GM12878 (cell line): ENCODE measurements at regions not wholly inside any gene's neighbourhood (a gene's known extent, or its start where the extent isn't known, plus 50 kb on each side); places are given as distances from the start of the nearest gene placed in this dataset.

Experiments
- ATAC-seq: fragments of 200-7000 bp; cut with Tn5 transposase; 3 replicates; pipeline ENCODE4 v1.9.1; 2020; ENCODE audit warnings: mild to moderate bottlenecking, moderate library complexity
- BruUV-seq: library from RNA; stranded (reverse); fragments of 400-500 nt; replicated peaks from 2 replicates; lab custom pipeline; 2021; lab: Mats Ljungman, UMichigan
- CTCF ChIA-PET: fragments of 300-600 bp; sonication (Branson Sonifier 250); formaldehyde crosslinking; extraction: SDS; loops from one replicate; lab custom pipeline; 2021; ENCODE audit warnings: inconsistent platforms; lab: Yijun Ruan, JAX
- POLR2A ChIA-PET: fragments of 350-600 bp; formaldehyde crosslinking; extraction: SDS; loops from one replicate; lab custom pipeline; 2021; ENCODE audit warnings: inconsistent platforms; lab: Charles Lee
- RAD21 ChIA-PET: fragments of 300-600 bp; sonication (Branson Sonifier 250); formaldehyde crosslinking; loops from one replicate; lab custom pipeline; 2023; ENCODE audit warnings: antibody characterized with exemption; ENCODE audit not compliant: unreplicated experiment; lab: Charles Lee
- SMC1A ChIA-PET: fragments of 300-600 bp; sonication (Branson Sonifier 250); formaldehyde crosslinking; loops from one replicate; lab custom pipeline; 2023; ENCODE audit not compliant: unreplicated experiment, uncharacterized antibody; lab: Charles Lee
- DNase-seq: peaks from one replicate; pipeline ENCODE4 v3.0.0-alpha.2; 2011; ENCODE audit warnings: low read depth, low spot score
- FAIRE-seq: peaks from 3 replicates; lab custom pipeline; 2011; peaks lifted over from hg19 to GRCh38; lab: Jason Lieb, UNC
- H2AFZ ChIP-seq: 2 replicates; pipeline ENCODE4 v1.6.0; 2011; ENCODE audit warnings: low read depth, low read length, control low read depth; ENCODE audit not compliant: control insufficient read depth
- H3K27ac ChIP-seq: 2 replicates; pipeline ENCODE4 v1.5.1; 2011; ENCODE audit warnings: control low read depth; ENCODE audit not compliant: control insufficient read depth, insufficient read depth
- H3K27me3 ChIP-seq, 2 experiments: replicated peaks in 1 of 2; 2 replicates each; pipeline versions ENCODE4 v1.6.0 to v1.6.1; 2011; ENCODE audit warnings: low read length in 1 of 2; ENCODE audit not compliant: control insufficient read depth in 2 of 2, insufficient read depth in 2 of 2
- H3K36me3 ChIP-seq, 2 experiments: 2 replicates each; pipeline ENCODE4 v1.5.1; 2011; ENCODE audit warnings: low read length in 1 of 2; ENCODE audit not compliant: control insufficient read depth in 2 of 2, insufficient read depth in 2 of 2
- H3K4me1 ChIP-seq: 2 replicates; pipeline ENCODE4 v1.6.1; 2011; ENCODE audit warnings: mild to moderate bottlenecking, low read length, moderate library complexity, mixed read lengths; ENCODE audit not compliant: control insufficient read depth, insufficient read depth
- H3K4me2 ChIP-seq: 2 replicates; pipeline ENCODE4 v1.6.0; 2011; ENCODE audit warnings: control low read depth; ENCODE audit not compliant: control insufficient read depth, insufficient read depth
- H3K4me3 ChIP-seq: fragments of 200-600 bp; sonication (generic); 2 replicates; pipeline ENCODE4 v1.5.1; 2016
- H3K79me2 ChIP-seq: 2 replicates; pipeline ENCODE4 v1.6.0; 2011; ENCODE audit warnings: low read length; ENCODE audit not compliant: control insufficient read depth, insufficient read depth
- H3K9ac ChIP-seq: 2 replicates; pipeline ENCODE4 v1.8.0; 2011; ENCODE audit warnings: low read length, control low read depth, mixed read lengths; ENCODE audit not compliant: control insufficient read depth, insufficient read depth
- H3K9me3 ChIP-seq: replicated peaks from 3 replicates; pipeline ENCODE4 v1.5.1; 2011; ENCODE audit warnings: mild to moderate bottlenecking, low read length; ENCODE audit not compliant: control insufficient read depth, insufficient read depth
- H4K20me1 ChIP-seq: 2 replicates; pipeline ENCODE4 v1.6.0; 2011; ENCODE audit not compliant: control insufficient read depth, insufficient read depth
- BACH1 ChIP-seq: fragments of 450-650 bp; IDR thresholded peaks from 2 replicates; pipeline ENCODE4 v1.6.1; 2017; ENCODE audit warnings: mild to moderate bottlenecking, borderline replicate concordance
- CHD1 ChIP-seq: IDR thresholded peaks from 2 replicates; pipeline ENCODE4 v1.6.1; 2012; ENCODE audit warnings: low read depth, low read length, improper control_type of control experiment
- CHD2 ChIP-seq: IDR thresholded peaks from 2 replicates; pipeline ENCODE4 v1.6.1; 2011; ENCODE audit warnings: low read depth, low read length, improper control_type of control experiment, borderline replicate concordance
- EZH2 ChIP-seq: IDR thresholded peaks from 2 replicates; pipeline ENCODE4 v1.6.1; 2012; ENCODE audit warnings: low read depth, mild to moderate bottlenecking, control low read depth, inconsistent platforms, low read length, borderline replicate concordance; ENCODE audit not compliant: control insufficient read depth
- GABPA ChIP-seq: IDR thresholded peaks from 2 replicates; pipeline ENCODE4 v1.6.1; 2014; ENCODE audit warnings: antibody characterized with exemption, low read depth, mild to moderate bottlenecking, inconsistent platforms
- KAT2A ChIP-seq: conservative IDR thresholded peaks from 2 replicates; pipeline ENCODE4 v1.6.1; 2011; ENCODE audit warnings: low read depth, low read length; ENCODE audit not compliant: control insufficient read depth
- KDM1A ChIP-seq: fragments of 200-600 bp; sonication (generic); IDR thresholded peaks from 2 replicates; pipeline ENCODE4 v1.6.1; 2016; ENCODE audit warnings: borderline replicate concordance
- NBN ChIP-seq: fragments of 450-650 bp; IDR thresholded peaks from 2 replicates; pipeline ENCODE4 v1.6.1; 2016
- NFYA ChIP-seq: IDR thresholded peaks from 2 replicates; pipeline ENCODE4 v1.6.1; 2011; ENCODE audit warnings: low read depth, mild to moderate bottlenecking, low read length, improper control_type of control experiment, borderline replicate concordance
- PAX5 ChIP-seq: IDR thresholded peaks from 2 replicates; pipeline ENCODE4 v1.6.1; 2011; ENCODE audit warnings: low read depth, low read length, borderline replicate concordance
- RB1 ChIP-seq: fragments of 450-650 bp; formaldehyde crosslinking; IDR thresholded peaks from 2 replicates; pipeline ENCODE4 v1.6.1; 2017; ENCODE audit warnings: mild to moderate bottlenecking, borderline replicate concordance
- RUNX3 ChIP-seq: IDR thresholded peaks from 2 replicates; pipeline ENCODE4 v1.6.1; 2012; ENCODE audit warnings: low read length, inconsistent platforms
- SMAD5 ChIP-seq: IDR thresholded peaks from 2 replicates; pipeline ENCODE4 v1.6.1; 2016; ENCODE audit warnings: antibody characterized with exemption, low read depth
- STAT1 ChIP-seq: fragments of 450-650 bp; conservative IDR thresholded peaks from 2 replicates; pipeline ENCODE4 v1.6.1; 2014; ENCODE audit warnings: antibody characterized with exemption, mild to moderate bottlenecking
- SUZ12 ChIP-seq: fragments of 200-600 bp; sonication (generic); IDR thresholded peaks from one replicate; pipeline ENCODE4 v1.6.1; 2018; ENCODE audit warnings: antibody characterized with exemption, mild to moderate bottlenecking; ENCODE audit not compliant: unreplicated experiment
- ZNF274 ChIP-seq: IDR thresholded peaks from one replicate; pipeline ENCODE4 v1.8.0; 2011; ENCODE audit not compliant: insufficient read length, insufficient read depth
- whole genome bisulfite sequencing: methylation state at CpG from one replicate; pipeline ENCODE4 v1.1.6; 2016; ENCODE audit warnings: low lambda C conversion rate; ENCODE audit not compliant: insufficient replicate concordance, insufficient coverage; ENCODE audit errors: missing lambda C conversion rate; 5-methylcytosine and 5-hydroxymethylcytosine counted together
- in situ Hi-C: fragments of 300-500 bp; cut with MboI; formaldehyde crosslinking; loops from 9 replicates; pipeline ENCODE4 v1.14.3; 2018; ENCODE audit warnings: mixed read lengths
- intact Hi-C: fragments of 100-400 bp; cut with micrococcal nuclease; formaldehyde crosslinking; loops from one replicate; pipeline ENCODE4 v1.14.2; 2022; ENCODE audit not compliant: unreplicated experiment
- TF ChIP-seq, protein P1 (sequence below): fragments of 450-650 bp; formaldehyde crosslinking; IDR thresholded peaks from 2 replicates; pipeline ENCODE4 v1.5.0; 2022; ENCODE audit warnings: mild to moderate bottlenecking, missing genetic modification characterization
- TF ChIP-seq, protein P2 (sequence below): IDR thresholded peaks from 2 replicates; pipeline ENCODE4 v1.6.1; 2011; ENCODE audit warnings: mild to moderate bottlenecking, low read depth, low read length, moderate library complexity; ENCODE audit not compliant: insufficient replicate concordance

DNA sequence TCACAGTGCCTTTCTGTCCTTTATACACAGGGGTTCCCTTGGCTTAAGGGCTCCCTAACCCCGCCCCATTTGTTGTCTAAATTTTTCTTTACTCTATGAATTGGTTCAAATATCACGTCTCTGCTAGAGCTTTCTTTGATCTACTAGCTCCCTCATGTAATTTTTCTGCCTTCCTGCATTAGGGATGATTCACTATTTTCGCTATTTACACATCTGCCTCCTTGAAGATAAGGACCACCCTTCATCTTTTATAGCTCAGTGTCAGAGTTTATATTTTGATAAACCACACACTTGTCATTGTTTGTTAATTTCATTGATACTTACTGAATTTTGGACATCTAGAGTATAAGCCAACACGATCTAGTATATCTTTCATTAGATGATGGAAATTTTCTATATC is 169.2 kb downstream of the LPIN1 start:
- no peaks in the 10 kb centered on the region for H4K20me1 ChIP-seq
- ChIA-PET SMC1A (interaction anchor here (0.8 to 3.0 kb wide), 7 partner anchors 8 to 1015 kb away, joined by 3 to 15 read pairs (median 4); no protein-coding TSS in a partner anchor), CTCF (interaction anchor here (0.8 to 2.1 kb wide), 4 partner anchors 9 to 53 kb away, joined by 3 to 8 read pairs (median 5); no protein-coding TSS in a partner anchor), RAD21 (interaction anchor here (1.4 kb wide), 1 partner anchor 11 kb away, joined by 4 read pairs; no protein-coding TSS in a partner anchor), POLR2A (no interaction called here)
- H3K9ac ChIP-seq = no peak overlapping the region
- peaks cover 0 to 8% of the 10 kb centered on the region in 2 experiments; a peak in 2 of 4 replicates for H3K36me3 ChIP-seq
- no peak overlapping the region for H2AFZ ChIP-seq
- ATAC-seq = no peak
- H3K9me3 ChIP-seq = peaks cover 10% of the 10 kb centered on the region; the same call in 2 of the 3 replicates
- no peak overlapping the region for H3K27ac ChIP-seq
- H3K4me1 ChIP-seq = peaks cover 3% of the 10 kb centered on the region; the same call in 1 of the 2 replicates
- 93% methylated on average over 4 of the region's 4 CpGs for WGBS
- DNase-seq = no peak
- in situ Hi-C loops (no loop called here), intact Hi-C loops (no loop called here)
- FAIRE-seq = no peak
- H3K27me3 ChIP-seq = no peaks in the 10 kb centered on the region
- TF ChIP-seq ZNF274 (no peak), GABPA (no peak), CHD1 (no peak), STAT1 (no peak), SUZ12 (no peak), RUNX3 (no peak), KAT2A (no peak), PAX5 (no peak), KDM1A (no peak), SMAD5 (no peak), RB1 (no peak), CHD2 (no peak), NFYA (no peak), NBN (no peak), EZH2 (no peak), BACH1 (no peak)
- TF ChIP-seq, protein P1, sequence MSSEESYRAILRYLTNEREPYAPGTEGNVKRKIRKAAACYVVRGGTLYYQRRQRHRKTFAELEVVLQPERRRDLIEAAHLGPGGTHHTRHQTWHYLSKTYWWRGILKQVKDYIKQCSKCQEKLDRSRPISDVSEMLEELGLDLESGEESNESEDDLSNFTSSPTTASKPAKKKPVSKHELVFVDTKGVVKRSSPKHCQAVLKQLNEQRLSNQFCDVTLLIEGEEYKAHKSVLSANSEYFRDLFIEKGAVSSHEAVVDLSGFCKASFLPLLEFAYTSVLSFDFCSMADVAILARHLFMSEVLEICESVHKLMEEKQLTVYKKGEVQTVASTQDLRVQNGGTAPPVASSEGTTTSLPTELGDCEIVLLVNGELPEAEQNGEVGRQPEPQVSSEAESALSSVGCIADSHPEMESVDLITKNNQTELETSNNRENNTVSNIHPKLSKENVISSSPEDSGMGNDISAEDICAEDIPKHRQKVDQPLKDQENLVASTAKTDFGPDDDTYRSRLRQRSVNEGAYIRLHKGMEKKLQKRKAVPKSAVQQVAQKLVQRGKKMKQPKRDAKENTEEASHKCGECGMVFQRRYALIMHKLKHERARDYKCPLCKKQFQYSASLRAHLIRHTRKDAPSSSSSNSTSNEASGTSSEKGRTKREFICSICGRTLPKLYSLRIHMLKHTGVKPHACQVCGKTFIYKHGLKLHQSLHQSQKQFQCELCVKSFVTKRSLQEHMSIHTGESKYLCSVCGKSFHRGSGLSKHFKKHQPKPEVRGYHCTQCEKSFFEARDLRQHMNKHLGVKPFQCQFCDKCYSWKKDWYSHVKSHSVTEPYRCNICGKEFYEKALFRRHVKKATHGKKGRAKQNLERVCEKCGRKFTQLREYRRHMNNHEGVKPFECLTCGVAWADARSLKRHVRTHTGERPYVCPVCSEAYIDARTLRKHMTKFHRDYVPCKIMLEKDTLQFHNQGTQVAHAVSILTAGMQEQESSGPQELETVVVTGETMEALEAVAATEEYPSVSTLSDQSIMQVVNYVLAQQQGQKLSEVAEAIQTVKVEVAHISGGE (CRISPR knock-in tag) = no peak
- TF ChIP-seq, protein P2, sequence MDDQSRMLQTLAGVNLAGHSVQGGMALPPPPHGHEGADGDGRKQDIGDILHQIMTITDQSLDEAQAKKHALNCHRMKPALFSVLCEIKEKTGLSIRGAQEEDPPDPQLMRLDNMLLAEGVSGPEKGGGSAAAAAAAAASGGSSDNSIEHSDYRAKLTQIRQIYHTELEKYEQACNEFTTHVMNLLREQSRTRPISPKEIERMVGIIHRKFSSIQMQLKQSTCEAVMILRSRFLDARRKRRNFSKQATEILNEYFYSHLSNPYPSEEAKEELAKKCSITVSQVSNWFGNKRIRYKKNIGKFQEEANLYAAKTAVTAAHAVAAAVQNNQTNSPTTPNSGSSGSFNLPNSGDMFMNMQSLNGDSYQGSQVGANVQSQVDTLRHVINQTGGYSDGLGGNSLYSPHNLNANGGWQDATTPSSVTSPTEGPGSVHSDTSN = no peak
- no peak overlapping the region for H3K4me3 ChIP-seq
- BruUV-seq = no TSS peak
- peaks cover 6% of the 10 kb centered on the region for H3K79me2 ChIP-seq
- H3K4me2 ChIP-seq = no peak overlapping the region
